Astrocyte of the spinal cord (primary cell): ENCODE measurements at regions not wholly inside any gene's neighbourhood (a gene's known extent, or its start where the extent isn't known, plus 50 kb on each side); places are given as distances from the start of the nearest gene placed in this dataset.

ENCODE experiments used
- DNase-seq: peaks from one replicate; pipeline ENCODE4 v3.0.0; 2011; ENCODE audit warnings: low read depth, low spot score
- H3K4me3 ChIP-seq: 2 replicates; pipeline ENCODE4 v1.5.1; 2011; ENCODE audit warnings: low read depth, mild to moderate bottlenecking, low read length, moderate library complexity
- in situ Hi-C: cut with HindIII; loops from 2 replicates; pipeline ENCODE4 v1.10.0; 2017; ENCODE audit warnings: low sequenced_read_pairs
- TF ChIP-seq, protein P1 (sequence below): IDR thresholded peaks from 2 replicates; pipeline ENCODE4 v1.5.1; 2012; ENCODE audit warnings: low read depth, mild to moderate bottlenecking, low read length, inconsistent platforms

GRCh38 chr19:30083125-30083681, 141.2 kb downstream of the URI1 start:
- TF ChIP-seq, protein P1, sequence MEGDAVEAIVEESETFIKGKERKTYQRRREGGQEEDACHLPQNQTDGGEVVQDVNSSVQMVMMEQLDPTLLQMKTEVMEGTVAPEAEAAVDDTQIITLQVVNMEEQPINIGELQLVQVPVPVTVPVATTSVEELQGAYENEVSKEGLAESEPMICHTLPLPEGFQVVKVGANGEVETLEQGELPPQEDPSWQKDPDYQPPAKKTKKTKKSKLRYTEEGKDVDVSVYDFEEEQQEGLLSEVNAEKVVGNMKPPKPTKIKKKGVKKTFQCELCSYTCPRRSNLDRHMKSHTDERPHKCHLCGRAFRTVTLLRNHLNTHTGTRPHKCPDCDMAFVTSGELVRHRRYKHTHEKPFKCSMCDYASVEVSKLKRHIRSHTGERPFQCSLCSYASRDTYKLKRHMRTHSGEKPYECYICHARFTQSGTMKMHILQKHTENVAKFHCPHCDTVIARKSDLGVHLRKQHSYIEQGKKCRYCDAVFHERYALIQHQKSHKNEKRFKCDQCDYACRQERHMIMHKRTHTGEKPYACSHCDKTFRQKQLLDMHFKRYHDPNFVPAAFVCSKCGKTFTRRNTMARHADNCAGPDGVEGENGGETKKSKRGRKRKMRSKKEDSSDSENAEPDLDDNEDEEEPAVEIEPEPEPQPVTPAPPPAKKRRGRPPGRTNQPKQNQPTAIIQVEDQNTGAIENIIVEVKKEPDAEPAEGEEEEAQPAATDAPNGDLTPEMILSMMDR: no peak
- no peak for DNase-seq
- in situ Hi-C loops: no loop called here
- no peak overlapping the region for H3K4me3 ChIP-seq

DNA sequence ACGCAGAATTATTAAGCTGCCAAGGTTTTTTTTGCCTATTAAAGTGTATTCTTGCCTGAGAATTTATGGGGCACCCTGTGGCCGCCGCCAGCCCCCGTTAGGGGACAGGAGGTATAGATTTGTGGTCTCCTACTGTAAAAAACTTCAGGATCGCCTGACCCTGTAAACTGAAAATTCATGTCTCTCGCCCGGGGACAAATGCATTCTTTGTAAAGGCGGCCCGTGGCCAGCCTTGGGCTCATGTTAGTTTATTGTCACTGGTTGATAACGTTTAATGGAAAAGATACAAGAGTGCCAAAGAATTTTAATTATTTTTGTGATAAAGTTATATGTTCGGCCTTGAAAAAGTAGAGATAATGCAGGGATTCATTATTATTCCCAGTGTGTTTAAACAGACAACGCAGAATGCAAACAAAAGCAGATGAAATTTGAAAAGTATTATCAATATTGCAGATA, 141.7 kb downstream of the URI1 start:
- H3K4me3 ChIP-seq: no peak overlapping the region
- in situ Hi-C loops: no loop called here
- no peak for DNase-seq
- TF ChIP-seq, protein P1: no peak

- TF ChIP-seq, protein P1: no peak
- no peak overlapping the region for H3K4me3 ChIP-seq
- in situ Hi-C loops: no loop called here
- no peak for DNase-seq
These were observed 142.4 kb downstream of the URI1 start for GRCh38 chr19:30084390-30084819.

DNA sequence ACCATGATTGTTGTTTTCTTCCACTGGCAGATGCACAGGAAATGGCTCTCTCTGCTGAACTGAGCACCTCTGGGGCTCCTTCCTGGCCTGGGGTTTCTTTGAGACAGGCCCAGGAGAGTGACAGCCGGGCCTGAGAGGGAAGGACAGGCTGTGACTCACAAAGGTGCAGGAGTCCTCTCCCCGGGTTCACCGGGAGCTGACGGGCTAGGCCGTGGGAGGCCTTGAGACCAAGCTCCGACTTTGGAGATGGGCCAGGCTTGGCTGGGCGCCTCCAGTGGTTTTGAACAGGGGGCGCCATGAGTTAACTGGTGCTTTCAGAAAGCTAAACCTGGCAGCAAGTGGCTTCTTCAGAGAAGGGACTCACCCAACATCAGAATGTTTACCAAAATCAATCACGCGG, 143.4 kb downstream of the URI1 start:
- no peak for DNase-seq
- in situ Hi-C loops: no loop called here
- TF ChIP-seq, protein P1: no peak
- H3K4me3 ChIP-seq: no peak overlapping the region

DNA sequence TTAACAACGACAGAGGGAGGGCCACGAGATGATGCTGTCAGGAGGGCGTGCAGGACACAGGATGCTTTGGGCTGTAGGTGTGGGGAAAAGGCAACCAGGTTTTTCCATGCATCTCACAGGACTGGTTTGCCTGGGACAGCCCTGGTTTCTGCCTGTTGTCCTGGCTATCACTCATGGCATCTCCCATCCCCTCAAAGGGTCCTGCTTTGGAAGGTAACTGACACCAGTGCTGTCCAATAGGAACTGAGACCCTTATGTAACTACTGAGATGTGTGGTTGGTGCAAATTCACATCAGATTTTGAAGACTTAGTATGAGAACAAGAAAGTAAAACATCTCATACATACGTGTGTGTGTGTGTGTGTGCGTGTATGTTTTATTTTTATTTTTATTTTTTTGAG, 144.2 kb downstream of the URI1 start:
- TF ChIP-seq, protein P1: no peak

DNA sequence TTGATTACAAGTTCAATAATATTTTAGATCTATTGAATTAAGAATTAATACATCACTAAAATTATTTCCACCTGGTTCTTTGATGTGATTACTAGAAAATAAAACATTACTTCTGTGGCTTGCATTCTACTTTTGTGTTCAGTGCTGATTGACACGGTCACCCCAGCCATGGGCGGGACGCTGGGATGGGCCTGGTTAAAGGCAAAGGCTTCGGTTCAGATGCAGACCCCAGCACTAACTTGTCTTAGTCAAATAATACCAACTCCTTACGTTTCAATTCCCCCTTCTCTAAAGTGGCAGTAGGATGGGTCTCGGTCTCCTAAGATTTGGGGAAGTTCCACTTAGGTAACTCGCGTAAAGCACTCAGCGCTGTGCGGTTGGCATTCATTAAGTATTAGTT, 144.9 kb downstream of the URI1 start:
- no peak for DNase-seq
- in situ Hi-C loops: no loop called here

More for the DNA sequence above, 144.2 kb downstream of the URI1 start:
- H3K4me3 ChIP-seq: no peak overlapping the region
- no peak for DNase-seq
- in situ Hi-C loops: no loop called here

More for the DNA sequence above, 144.9 kb downstream of the URI1 start:
- no peak overlapping the region for H3K4me3 ChIP-seq
- TF ChIP-seq, protein P1: no peak
